T-helper 17 cell (primary cell): ENCODE measurements at regions not wholly inside any gene's neighbourhood (a gene's known extent, or its start where the extent isn't known, plus 50 kb on each side); places are given as distances from the start of the nearest gene placed in this dataset.
"Not testable (repeated sequence)": the region's sequence is repeated elsewhere in the genome, so short reads cannot be mapped to it uniquely, and the experiment has no call there.

Source experiments
- ATAC-seq: fragments of 150-1000 bp; cut with Tn5 transposase; 2 replicates; pipeline ENCODE4 v1.10.0; 2021; ENCODE audit warnings: mild to moderate bottlenecking, moderate library complexity
- DNase-seq, 3 donors: peaks; one replicate each; pipeline versions ENCODE4 v3.0.0 to v3.0.0-alpha.2; 2020 to 2021
- H3K9me3 ChIP-seq: one replicate; pipeline ENCODE4 v1.7.0; 2013; ENCODE audit warnings: low read length, mild to moderate bottlenecking; ENCODE audit not compliant: control insufficient read depth, poor library complexity, severe bottlenecking
- H3K27ac Mint-ChIP-seq: one replicate; pipeline ENCODE4 v1.8.0; 2022; ENCODE audit warnings: mild to moderate bottlenecking, moderate library complexity, mixed read lengths
- H3K27me3 Mint-ChIP-seq: one replicate; pipeline ENCODE4 v1.8.0; 2022; ENCODE audit warnings: mixed read lengths
- H3K36me3 Mint-ChIP-seq: one replicate; pipeline ENCODE4 v1.8.0; 2022; ENCODE audit warnings: low read depth, mixed read lengths
- H3K4me1 Mint-ChIP-seq: one replicate; pipeline ENCODE4 v1.8.0; 2022; ENCODE audit warnings: mild to moderate bottlenecking, mixed read lengths
- H3K4me3 Mint-ChIP-seq: one replicate; pipeline ENCODE4 v1.8.0; 2022; ENCODE audit warnings: mild to moderate bottlenecking, moderate library complexity, mixed read lengths

- no peaks in the 10 kb centered on the region for H3K9me3 ChIP-seq
- no peaks in the 10 kb centered on the region for H3K4me1 Mint-ChIP-seq
- DNase-seq (no peak), ATAC-seq (no peak)
- H3K4me3 Mint-ChIP-seq: no peak overlapping the region
- no peaks in the 10 kb centered on the region for H3K27me3 Mint-ChIP-seq
- no peaks in the 10 kb centered on the region for H3K36me3 Mint-ChIP-seq
- H3K27ac Mint-ChIP-seq: no peak overlapping the region
Observed at GRCh38 chr16:73978407-73978784, 318.2 kb upstream of the PSMD7 start.

- DNase-seq: no peak
- ATAC-seq: no peak
- no peaks in the 10 kb centered on the region for H3K36me3 Mint-ChIP-seq
- no peaks in the 10 kb centered on the region for H3K4me1 Mint-ChIP-seq
- no peaks in the 10 kb centered on the region for H3K9me3 ChIP-seq
- no peak overlapping the region for H3K27ac Mint-ChIP-seq
- H3K4me3 Mint-ChIP-seq: no peak overlapping the region
- H3K27me3 Mint-ChIP-seq: no peaks in the 10 kb centered on the region
Observed at GRCh38 chr16:73976644-73977043, 320.0 kb upstream of the PSMD7 start.

DNA sequence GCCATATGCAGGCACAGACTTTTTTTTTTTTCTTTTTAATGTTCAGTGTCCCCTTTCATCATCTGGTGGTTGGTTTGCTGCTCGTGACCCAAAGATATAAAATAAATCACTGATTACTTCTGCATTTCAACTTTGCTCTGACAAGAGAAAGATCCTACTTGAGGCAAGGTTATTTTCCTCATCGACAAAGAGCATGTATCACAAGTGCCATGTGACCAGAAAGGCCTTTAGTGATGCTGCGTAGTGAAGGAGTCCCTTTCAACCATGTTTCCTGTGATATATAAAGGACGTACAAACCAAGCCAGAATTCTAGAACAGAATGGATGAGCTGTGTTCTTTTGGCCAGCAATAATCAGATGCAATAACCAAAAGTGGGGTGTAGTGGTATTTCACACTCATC, 323.4 kb upstream of the PSMD7 start:
- Mint-ChIP-seq H3K4me3 (no peak overlapping the region), H3K27ac (no peak overlapping the region), H3K4me1 (no peaks in the 10 kb centered on the region), H3K36me3 (no peaks in the 10 kb centered on the region), H3K27me3 (peaks cover 3% of the 10 kb centered on the region)
- ATAC-seq: no peak
- no peak for DNase-seq
- H3K9me3 ChIP-seq: no peaks in the 10 kb centered on the region

- Mint-ChIP-seq H3K27ac (no peak overlapping the region), H3K4me1 (no peaks in the 10 kb centered on the region), H3K36me3 (no peaks in the 10 kb centered on the region), H3K27me3 (peaks cover 6% of the 10 kb centered on the region), H3K4me3 (no peak overlapping the region)
- DNase-seq: no peak
- no peaks in the 10 kb centered on the region for H3K9me3 ChIP-seq
- no peak for ATAC-seq
Observed at GRCh38 chr16:73966851-73967250, 329.8 kb upstream of the PSMD7 start.

- peaks cover 6% of the 10 kb centered on the region for H3K27me3 Mint-ChIP-seq
- no peak for ATAC-seq
- H3K27ac Mint-ChIP-seq: no peak overlapping the region
Observed at GRCh38 chr16:73965591-73965990, 331.0 kb upstream of the PSMD7 start.

GRCh38 chr16:73956587-73957494, 339.8 kb upstream of the PSMD7 start:
- Mint-ChIP-seq H3K36me3 (no peaks in the 10 kb centered on the region), H3K27ac (no peak overlapping the region), H3K4me1 (peaks cover 2% of the 10 kb centered on the region), H3K27me3 (peaks cover 17% of the 10 kb centered on the region), H3K4me3 (no peak overlapping the region)
- ATAC-seq: peak; percentile 41
- H3K9me3 ChIP-seq: no peaks in the 10 kb centered on the region
- DNase-seq: peak in 1 of 3 donors; percentile 5

More at GRCh38 chr16:73965591-73965990, 331.0 kb upstream of the PSMD7 start:
- H3K9me3 ChIP-seq: no peaks in the 10 kb centered on the region
- DNase-seq: no peak
- Mint-ChIP-seq H3K36me3 (no peaks in the 10 kb centered on the region), H3K4me3 (no peak overlapping the region), H3K4me1 (no peaks in the 10 kb centered on the region)

DNA sequence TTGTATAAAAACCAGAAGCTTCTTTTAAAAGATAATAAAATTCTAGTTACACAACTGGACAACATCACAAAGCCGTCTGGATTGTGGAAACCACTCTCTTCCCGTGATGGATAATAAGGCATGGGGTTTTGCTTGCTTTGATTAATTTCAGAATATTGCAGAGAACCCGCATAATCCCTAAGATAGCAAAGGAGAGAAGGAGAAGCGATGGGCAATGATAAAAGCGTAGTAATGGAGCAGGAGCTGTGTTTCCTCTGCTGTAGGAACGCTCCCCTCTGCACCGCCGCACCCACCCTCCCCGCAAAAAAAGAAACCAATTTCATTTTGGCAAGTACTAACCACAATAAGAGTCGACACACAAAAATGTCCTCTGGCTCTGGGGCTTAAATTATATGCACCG, 340.9 kb upstream of the PSMD7 start:
- H3K4me1 Mint-ChIP-seq: peaks cover 2% of the 10 kb centered on the region
- H3K27me3 Mint-ChIP-seq: peaks cover 22% of the 10 kb centered on the region
- no peak for DNase-seq
- ATAC-seq: no peak
- H3K36me3 Mint-ChIP-seq: no peaks in the 10 kb centered on the region
- no peak overlapping the region for H3K4me3 Mint-ChIP-seq
- no peak overlapping the region for H3K27ac Mint-ChIP-seq
- no peaks in the 10 kb centered on the region for H3K9me3 ChIP-seq

GRCh38 chr16:73955255-73955654, 341.4 kb upstream of the PSMD7 start:
- H3K36me3 Mint-ChIP-seq: no peaks in the 10 kb centered on the region

DNA sequence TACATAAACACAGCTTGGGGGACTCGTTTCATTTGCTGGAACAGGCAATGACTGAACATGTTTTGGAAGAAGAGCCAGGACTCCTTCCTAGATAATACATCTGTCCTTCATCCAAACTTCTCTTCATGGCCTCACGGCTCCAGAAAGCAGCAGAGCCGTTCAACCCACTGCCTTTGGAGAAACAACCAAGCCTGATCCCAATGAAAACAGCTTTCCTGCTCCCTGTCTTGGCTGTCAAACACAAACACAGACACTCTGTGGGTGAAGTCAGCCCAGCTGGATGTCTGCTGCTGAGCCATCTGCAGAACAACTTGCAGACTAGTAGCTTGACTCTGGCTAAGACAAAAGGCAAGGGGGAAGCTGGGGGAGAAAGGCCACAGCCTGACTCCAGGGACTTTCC, 345.1 kb upstream of the PSMD7 start:
- H3K9me3 ChIP-seq: no peaks in the 10 kb centered on the region
- H3K4me3 Mint-ChIP-seq: no peak overlapping the region
- no peak overlapping the region for H3K27ac Mint-ChIP-seq
- DNase-seq (no peak), ATAC-seq (no peak)
- H3K27me3 Mint-ChIP-seq: peaks cover 22% of the 10 kb centered on the region
- H3K4me1 Mint-ChIP-seq: peaks cover 2% of the 10 kb centered on the region
- no peaks in the 10 kb centered on the region for H3K36me3 Mint-ChIP-seq

More at GRCh38 chr16:73955255-73955654, 341.4 kb upstream of the PSMD7 start:
- Mint-ChIP-seq H3K27me3 (peaks cover 22% of the 10 kb centered on the region), H3K4me1 (peaks cover 2% of the 10 kb centered on the region), H3K4me3 (no peak overlapping the region), H3K27ac (no peak overlapping the region)
- DNase-seq (no peak), ATAC-seq (no peak)
- H3K9me3 ChIP-seq: no peaks in the 10 kb centered on the region

DNA sequence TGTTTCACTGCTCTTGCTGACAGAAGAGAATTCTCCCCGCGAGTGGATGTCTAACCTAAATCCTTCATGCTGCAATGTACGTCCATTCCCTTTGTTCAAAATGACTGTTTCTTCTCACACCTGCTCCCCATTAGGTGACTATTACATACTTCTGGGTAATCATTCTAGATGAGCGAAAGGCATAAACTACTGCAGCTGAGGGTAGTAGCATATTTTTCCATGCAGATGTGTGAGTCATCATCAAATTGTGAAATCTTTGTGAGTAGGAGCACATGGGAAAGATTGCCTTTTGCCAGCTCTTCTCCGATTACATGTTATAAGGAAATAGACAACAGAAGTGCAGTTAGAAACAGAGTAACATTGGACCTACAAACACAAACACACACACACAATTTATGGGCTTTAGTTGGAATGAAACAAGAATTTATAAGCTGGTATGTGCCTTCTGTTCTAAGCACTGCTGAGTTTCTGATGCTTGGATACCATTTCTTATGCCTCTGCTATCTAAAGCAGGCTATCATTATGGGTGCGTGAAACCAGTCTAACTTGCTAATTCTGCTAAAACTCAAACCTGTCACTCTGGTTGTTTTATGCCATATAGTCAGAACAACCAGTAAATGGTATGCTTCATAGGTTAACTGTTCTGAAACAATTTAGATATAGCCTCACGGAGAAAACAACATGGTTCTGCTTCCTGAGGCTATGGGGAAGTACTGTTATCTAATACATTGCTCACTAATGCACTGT, 346.9 kb upstream of the PSMD7 start:
- Mint-ChIP-seq H3K4me3 (no peak overlapping the region), H3K4me1 (peaks cover 2% of the 10 kb centered on the region), H3K36me3 (no peaks in the 10 kb centered on the region), H3K27ac (no peak overlapping the region), H3K27me3 (peaks cover 22% of the 10 kb centered on the region)
- DNase-seq (no peak), ATAC-seq (no peak)
- no peaks in the 10 kb centered on the region for H3K9me3 ChIP-seq

DNA sequence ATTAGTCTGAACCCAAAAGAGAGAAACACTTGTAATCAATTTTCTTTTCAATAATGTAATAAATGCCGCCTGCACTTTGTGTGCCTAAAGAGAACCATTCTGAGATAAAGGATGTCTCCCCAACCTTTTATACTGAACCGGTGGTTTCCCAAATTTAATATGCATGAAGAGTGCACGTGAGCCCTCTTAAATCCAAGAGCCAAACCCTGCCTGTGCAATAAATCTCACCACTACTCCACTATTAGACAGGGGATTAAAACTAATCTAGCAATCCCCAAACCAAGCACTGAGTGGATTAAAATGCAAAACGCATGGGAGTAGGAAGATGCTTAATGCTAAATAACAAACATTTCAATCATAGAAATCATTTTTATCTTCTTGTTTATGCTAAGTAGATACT, 351.0 kb upstream of the PSMD7 start:
- DNase-seq (no peak), ATAC-seq (no peak)
- Mint-ChIP-seq H3K4me1 (no peaks in the 10 kb centered on the region), H3K27ac (no peak overlapping the region), H3K4me3 (no peak overlapping the region), H3K27me3 (no peaks in the 10 kb centered on the region), H3K36me3 (no peaks in the 10 kb centered on the region)
- no peaks in the 10 kb centered on the region for H3K9me3 ChIP-seq

DNA sequence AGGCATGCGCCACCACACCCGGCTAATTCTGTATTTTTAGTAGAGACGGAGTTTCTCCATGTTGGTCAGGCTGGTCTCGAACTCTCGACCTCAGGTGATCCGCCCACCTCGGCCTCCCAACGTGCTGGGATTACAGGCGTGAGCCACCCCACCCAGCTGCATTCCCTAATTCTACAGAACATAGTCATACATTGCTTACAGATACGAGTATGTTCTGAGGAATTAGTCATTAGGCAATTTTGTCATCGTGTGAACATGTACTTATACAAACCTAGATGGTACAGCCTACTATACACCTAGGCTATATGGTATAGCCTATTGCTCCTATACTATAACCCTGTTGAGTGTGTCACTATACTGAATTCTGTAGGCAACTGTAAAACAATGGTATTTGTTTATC, 353.4 kb upstream of the PSMD7 start:
- ATAC-seq, H3K27me3 Mint-ChIP-seq, H3K27ac Mint-ChIP-seq, DNase-seq, H3K36me3 Mint-ChIP-seq, H3K4me1 Mint-ChIP-seq, H3K9me3 ChIP-seq, H3K4me3 Mint-ChIP-seq: not testable (repeated sequence)

- not testable (repeated sequence) for H3K4me1 Mint-ChIP-seq, H3K27ac Mint-ChIP-seq, H3K27me3 Mint-ChIP-seq, H3K36me3 Mint-ChIP-seq, ATAC-seq, H3K4me3 Mint-ChIP-seq, H3K9me3 ChIP-seq, DNase-seq
Observed at GRCh38 chr16:73940786-73941185, 355.8 kb upstream of the PSMD7 start.
